ENCODE measurements at regions not wholly inside any gene's neighbourhood (a gene's known extent, or its start where the extent isn't known, plus 50 kb on each side); places are given as distances from the start of the nearest gene placed in this dataset.

- TF ChIP-seq, protein P1, sequence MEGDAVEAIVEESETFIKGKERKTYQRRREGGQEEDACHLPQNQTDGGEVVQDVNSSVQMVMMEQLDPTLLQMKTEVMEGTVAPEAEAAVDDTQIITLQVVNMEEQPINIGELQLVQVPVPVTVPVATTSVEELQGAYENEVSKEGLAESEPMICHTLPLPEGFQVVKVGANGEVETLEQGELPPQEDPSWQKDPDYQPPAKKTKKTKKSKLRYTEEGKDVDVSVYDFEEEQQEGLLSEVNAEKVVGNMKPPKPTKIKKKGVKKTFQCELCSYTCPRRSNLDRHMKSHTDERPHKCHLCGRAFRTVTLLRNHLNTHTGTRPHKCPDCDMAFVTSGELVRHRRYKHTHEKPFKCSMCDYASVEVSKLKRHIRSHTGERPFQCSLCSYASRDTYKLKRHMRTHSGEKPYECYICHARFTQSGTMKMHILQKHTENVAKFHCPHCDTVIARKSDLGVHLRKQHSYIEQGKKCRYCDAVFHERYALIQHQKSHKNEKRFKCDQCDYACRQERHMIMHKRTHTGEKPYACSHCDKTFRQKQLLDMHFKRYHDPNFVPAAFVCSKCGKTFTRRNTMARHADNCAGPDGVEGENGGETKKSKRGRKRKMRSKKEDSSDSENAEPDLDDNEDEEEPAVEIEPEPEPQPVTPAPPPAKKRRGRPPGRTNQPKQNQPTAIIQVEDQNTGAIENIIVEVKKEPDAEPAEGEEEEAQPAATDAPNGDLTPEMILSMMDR (conservative IDR thresholded peaks at IDR 0.05) = no peak
- no peak overlapping the region for H3K27ac ChIP-seq
Observed at GRCh38 chr3:66904831-66905493, 93.1 kb upstream of the KBTBD8 start.

GRCh38 chr3:66907136-66907535, 91.0 kb upstream of the KBTBD8 start:
- TF ChIP-seq, protein P1 (conservative IDR thresholded peaks at IDR 0.05) = no peak
- H3K27ac ChIP-seq = no peak overlapping the region

DNA sequence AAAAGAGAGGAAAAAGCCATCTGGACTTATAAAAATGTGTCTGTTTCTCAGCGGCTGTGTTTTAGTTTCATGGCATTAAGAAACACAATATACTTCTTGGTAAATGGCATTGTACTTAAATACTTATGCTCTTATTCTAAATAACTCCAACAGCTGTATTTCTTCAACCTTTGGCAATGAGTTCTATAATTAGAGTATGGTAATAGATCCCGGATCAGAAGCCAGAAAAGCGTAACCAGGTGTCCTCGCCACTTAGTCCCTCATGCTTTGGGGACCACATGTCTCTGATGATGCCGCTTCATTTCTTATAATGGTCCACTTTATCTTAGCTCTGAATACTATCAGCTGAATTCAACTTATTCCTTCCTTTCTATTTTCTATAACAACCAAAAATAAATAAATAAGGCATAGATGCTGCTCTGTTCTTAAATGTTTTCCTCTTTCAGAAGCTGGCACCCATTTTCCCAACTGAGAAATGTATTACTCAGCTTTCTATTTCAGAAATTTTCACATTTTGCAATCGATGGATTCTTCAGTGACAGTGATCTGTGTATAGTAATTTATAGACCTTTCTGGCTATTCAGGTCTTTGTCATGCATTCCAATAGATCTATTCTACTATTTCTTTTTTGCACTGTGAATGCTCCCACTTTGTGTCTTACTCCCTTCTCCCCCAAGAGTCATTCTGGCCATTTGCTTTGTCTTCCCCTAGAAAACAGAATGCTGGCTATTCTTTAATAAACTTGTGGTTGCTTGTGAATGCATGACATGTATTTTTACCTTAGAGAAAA, 87.6 kb upstream of the KBTBD8 start:
- H3K27ac ChIP-seq = no peak overlapping the region
- TF ChIP-seq, protein P1 (conservative IDR thresholded peaks at IDR 0.05) = no peak

DNA sequence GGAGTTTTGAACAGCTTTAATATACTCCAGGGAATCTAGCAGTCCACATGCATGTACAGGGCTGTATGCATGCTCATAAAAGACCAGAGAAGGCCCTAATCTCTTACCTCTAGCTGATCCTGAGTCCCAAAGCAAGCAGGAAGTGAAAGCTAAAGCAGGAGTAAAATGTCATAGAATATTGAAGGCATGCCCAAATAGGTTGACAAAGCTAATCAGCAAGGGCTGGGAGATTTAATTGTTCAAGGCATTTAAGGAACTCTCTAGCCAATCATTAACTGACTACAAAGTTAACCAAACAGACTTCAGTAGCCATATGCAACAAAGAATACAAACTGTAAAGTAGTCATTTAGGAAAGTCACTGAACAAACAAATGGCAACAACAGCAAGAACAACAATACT, 85.8 kb upstream of the KBTBD8 start:
- TF ChIP-seq, protein P1 (conservative IDR thresholded peaks at IDR 0.05) = no peak

DNA sequence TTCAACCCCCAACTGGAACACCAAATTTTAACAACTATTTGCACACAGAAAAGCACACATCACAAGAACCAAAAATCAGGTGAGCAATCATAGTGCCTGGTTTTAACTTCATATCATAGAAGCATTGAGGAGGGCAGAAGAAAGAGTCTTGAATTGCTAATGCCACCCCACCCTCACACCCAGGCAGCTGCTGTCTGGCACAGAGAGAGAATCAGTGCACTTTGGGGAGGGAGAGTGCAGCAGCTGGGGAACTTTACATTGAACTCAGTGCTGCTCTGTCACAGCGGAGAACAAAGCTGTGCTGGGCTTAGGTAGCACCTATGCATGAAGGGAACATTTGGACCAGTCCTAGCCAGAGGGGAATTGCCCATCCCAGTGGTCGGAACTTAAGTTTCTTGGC, 76.0 kb upstream of the KBTBD8 start:
- H3K27ac ChIP-seq = no peak overlapping the region

More for the DNA sequence above, 85.8 kb upstream of the KBTBD8 start:
- no peak overlapping the region for H3K27ac ChIP-seq

DNA sequence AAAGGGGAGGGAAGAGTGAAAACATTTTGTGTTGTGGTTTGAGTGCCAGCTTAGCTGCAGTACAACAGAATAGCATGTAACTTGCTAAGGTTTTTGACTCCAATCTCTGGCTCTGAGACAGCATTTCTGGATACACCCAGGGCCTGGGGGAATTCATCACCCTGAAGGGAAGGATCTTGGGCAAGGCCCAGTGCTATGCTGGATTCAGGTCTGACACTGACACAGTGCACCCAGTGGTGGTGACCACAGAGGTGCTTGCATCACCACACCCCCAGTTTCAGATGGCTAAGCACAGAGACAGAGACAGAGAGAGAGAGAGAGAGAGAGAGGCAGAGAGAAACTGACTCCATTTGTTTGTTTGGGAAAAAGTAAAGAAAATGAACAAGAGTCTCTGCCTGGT, 74.1 kb upstream of the KBTBD8 start:
- H3K27ac ChIP-seq = no peak overlapping the region
- TF ChIP-seq, protein P1 (conservative IDR thresholded peaks at IDR 0.05) = no peak

More for the DNA sequence above, 76.0 kb upstream of the KBTBD8 start:
- TF ChIP-seq, protein P1 (conservative IDR thresholded peaks at IDR 0.05) = no peak

- TF ChIP-seq, protein P1 (conservative IDR thresholded peaks at IDR 0.05) = no peak
- no peak overlapping the region for H3K27ac ChIP-seq
Observed at GRCh38 chr3:66928252-66928651, 69.9 kb upstream of the KBTBD8 start.

Data from VCaP (cell line).